HL-60 (cell line): ENCODE measurements at regions not wholly inside any gene's neighbourhood (a gene's known extent, or its start where the extent isn't known, plus 50 kb on each side); places are given as distances from the start of the nearest gene placed in this dataset.

Source experiments
- CTCF ChIP-seq: IDR thresholded peaks from one replicate; pipeline ENCODE4 v1.5.1; 2011; ENCODE audit warnings: low read length, control low read depth, inconsistent platforms; ENCODE audit not compliant: insufficient read depth
- GABPA ChIP-seq: IDR thresholded peaks from 2 replicates; pipeline ENCODE4 v1.6.1; 2012; ENCODE audit warnings: low read depth
- POLR2AphosphoS5 ChIP-seq: IDR thresholded peaks from 2 replicates; pipeline ENCODE4 v1.6.1; 2012; ENCODE audit warnings: low read depth
- REST ChIP-seq: IDR thresholded peaks from 2 replicates; pipeline ENCODE4 v1.6.1; 2012; ENCODE audit warnings: low read depth; ENCODE audit not compliant: insufficient replicate concordance

DNA sequence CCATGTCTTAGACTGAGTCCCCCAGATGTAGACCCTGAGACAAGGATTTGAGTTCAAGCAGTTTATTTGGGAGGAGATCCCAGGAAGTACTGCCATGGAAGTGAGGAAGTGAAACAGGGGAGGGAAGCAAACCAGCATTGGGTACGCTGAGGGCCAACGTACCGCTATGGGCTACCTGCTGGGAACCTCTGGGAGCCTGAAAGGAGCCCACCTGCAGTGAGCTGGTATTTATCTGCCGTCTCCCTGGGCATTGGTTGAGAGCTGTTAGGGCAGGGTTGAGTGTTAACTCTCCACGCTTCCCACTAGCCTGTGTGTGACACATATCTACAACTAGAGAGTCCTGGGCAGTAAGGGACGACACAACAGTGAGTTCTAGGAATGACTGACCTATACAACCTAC is 131.6 kb upstream of the SLC24A2 start:
- TF ChIP-seq CTCF (no peak), REST (no peak), GABPA (no peak), POLR2AphosphoS5 (no peak)
